ENCODE measurements at regions not wholly inside any gene's neighbourhood (a gene's known extent, or its start where the extent isn't known, plus 50 kb on each side); places are given as distances from the start of the nearest gene placed in this dataset.

DNA sequence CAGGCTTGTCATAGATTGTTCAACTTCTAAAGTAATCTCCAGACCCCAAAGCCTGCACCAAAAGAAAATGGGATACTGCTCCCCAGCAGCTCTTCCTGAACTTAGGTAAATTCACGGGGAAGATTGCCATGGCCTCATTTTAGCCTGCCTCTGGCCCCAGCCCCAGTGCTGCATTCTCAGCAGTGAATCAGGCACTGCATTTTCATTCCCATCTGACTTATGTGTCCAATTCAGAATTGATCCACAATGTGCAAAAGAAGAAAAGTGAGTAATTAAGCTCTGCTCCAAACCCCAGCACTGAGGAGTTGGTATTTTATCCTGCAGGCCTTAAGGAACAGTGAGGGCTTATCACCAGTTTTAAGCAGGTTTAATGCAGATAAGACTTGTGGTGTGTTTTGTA is 176.4 kb downstream of the KCTD12 start:
- TF ChIP-seq POLR2A (IDR thresholded peaks at IDR 0.05) (no peak), EP300 (IDR thresholded peaks at IDR 0.05) (no peak)
- TF ChIP-seq, protein P1, sequence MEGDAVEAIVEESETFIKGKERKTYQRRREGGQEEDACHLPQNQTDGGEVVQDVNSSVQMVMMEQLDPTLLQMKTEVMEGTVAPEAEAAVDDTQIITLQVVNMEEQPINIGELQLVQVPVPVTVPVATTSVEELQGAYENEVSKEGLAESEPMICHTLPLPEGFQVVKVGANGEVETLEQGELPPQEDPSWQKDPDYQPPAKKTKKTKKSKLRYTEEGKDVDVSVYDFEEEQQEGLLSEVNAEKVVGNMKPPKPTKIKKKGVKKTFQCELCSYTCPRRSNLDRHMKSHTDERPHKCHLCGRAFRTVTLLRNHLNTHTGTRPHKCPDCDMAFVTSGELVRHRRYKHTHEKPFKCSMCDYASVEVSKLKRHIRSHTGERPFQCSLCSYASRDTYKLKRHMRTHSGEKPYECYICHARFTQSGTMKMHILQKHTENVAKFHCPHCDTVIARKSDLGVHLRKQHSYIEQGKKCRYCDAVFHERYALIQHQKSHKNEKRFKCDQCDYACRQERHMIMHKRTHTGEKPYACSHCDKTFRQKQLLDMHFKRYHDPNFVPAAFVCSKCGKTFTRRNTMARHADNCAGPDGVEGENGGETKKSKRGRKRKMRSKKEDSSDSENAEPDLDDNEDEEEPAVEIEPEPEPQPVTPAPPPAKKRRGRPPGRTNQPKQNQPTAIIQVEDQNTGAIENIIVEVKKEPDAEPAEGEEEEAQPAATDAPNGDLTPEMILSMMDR (IDR thresholded peaks at IDR 0.05) = no peak

All from ovary (tissue), 3 donors.